Mesenchymal stem cell (in vitro differentiated cells and primary cell): ENCODE measurements at regions not wholly inside any gene's neighbourhood (a gene's known extent, or its start where the extent isn't known, plus 50 kb on each side); places are given as distances from the start of the nearest gene placed in this dataset.

Experiments
- DNase-seq: peaks from one replicate; pipeline ENCODE4 v3.0.0-alpha.2; 2013
- H2AFZ ChIP-seq: one replicate; pipeline ENCODE4 v1.6.1; 2013; ENCODE audit warnings: low read depth, mild to moderate bottlenecking, control low read depth, inconsistent platforms, low read length, moderate library complexity
- H2AK5ac ChIP-seq: 2 replicates; pipeline ENCODE4 v1.6.1; 2013; ENCODE audit warnings: low read length, moderate library complexity, mild to moderate bottlenecking, inconsistent platforms; ENCODE audit not compliant: severe bottlenecking
- H2BK120ac ChIP-seq: one replicate; pipeline ENCODE4 v1.6.1; 2013; ENCODE audit warnings: low read depth, mild to moderate bottlenecking, inconsistent platforms, low read length, moderate library complexity
- H2BK12ac ChIP-seq, 2 experiments: one replicate each; pipeline ENCODE4 v1.6.1; 2013; ENCODE audit warnings: inconsistent platforms in 2 of 2, low read length in 2 of 2, mild to moderate bottlenecking in 2 of 2, moderate library complexity in 2 of 2, control low read depth in 1 of 2
- H2BK15ac ChIP-seq: one replicate; pipeline ENCODE4 v1.6.1; 2013; ENCODE audit warnings: mild to moderate bottlenecking, low read depth, inconsistent platforms; ENCODE audit not compliant: poor library complexity, severe bottlenecking
- H2BK5ac ChIP-seq: 2 replicates; pipeline ENCODE4 v1.6.1; 2013; ENCODE audit warnings: low read depth, mild to moderate bottlenecking, low read length, control low read depth, inconsistent platforms; ENCODE audit not compliant: poor library complexity, severe bottlenecking
- H3K14ac ChIP-seq, 2 experiments: one replicate each; pipeline ENCODE4 v1.6.1; 2013; ENCODE audit warnings: inconsistent platforms in 2 of 2, low read length in 2 of 2, control low read depth in 1 of 2, mild to moderate bottlenecking in 1 of 2, moderate library complexity in 1 of 2
- H3K18ac ChIP-seq, 2 experiments: one replicate each; pipeline ENCODE4 v1.6.1; 2013; ENCODE audit warnings: inconsistent platforms in 2 of 2, low read length in 2 of 2, control low read depth in 1 of 2, low read depth in 1 of 2, mild to moderate bottlenecking in 1 of 2
- H3K23ac ChIP-seq, 2 experiments: one replicate each; pipeline ENCODE4 v1.6.1; 2013; ENCODE audit warnings: inconsistent platforms in 2 of 2, low read length in 2 of 2, mild to moderate bottlenecking in 2 of 2, moderate library complexity in 2 of 2, control low read depth in 1 of 2
- H3K27ac ChIP-seq: 2 replicates; pipeline ENCODE4 v1.5.1; 2013; ENCODE audit warnings: mild to moderate bottlenecking, moderate library complexity, low read length, control low read depth, inconsistent platforms; ENCODE audit not compliant: poor library complexity, severe bottlenecking
- H3K27me3 ChIP-seq, 2 experiments: 2 replicates each; pipeline versions ENCODE4 v1.6.1 to v1.7.0; 2013; ENCODE audit warnings: low read length in 2 of 2, mild to moderate bottlenecking in 2 of 2, moderate library complexity in 2 of 2, control low read depth in 1 of 2, inconsistent platforms in 1 of 2; ENCODE audit not compliant: control insufficient read depth in 1 of 2, insufficient read depth in 1 of 2
- H3K36me3 ChIP-seq, 2 experiments: 2 replicates each; pipeline versions ENCODE4 v1.6.1 to v1.7.0; 2013; ENCODE audit warnings: low read length in 2 of 2, control low read depth in 1 of 2, inconsistent platforms in 1 of 2, low read depth in 1 of 2, mild to moderate bottlenecking in 1 of 2; ENCODE audit not compliant: insufficient read depth in 2 of 2, control insufficient read depth in 1 of 2
- H3K4ac ChIP-seq, 2 experiments: one replicate each; pipeline ENCODE4 v1.6.1; 2013; ENCODE audit warnings: inconsistent platforms in 2 of 2, low read length in 2 of 2, mild to moderate bottlenecking in 2 of 2, moderate library complexity in 2 of 2, control low read depth in 1 of 2, low read depth in 1 of 2
- H3K4me1 ChIP-seq: 2 replicates; pipeline ENCODE4 v1.6.1; 2013; ENCODE audit warnings: low read depth, low read length, control low read depth; ENCODE audit not compliant: control insufficient read depth, insufficient read depth
- H3K4me2 ChIP-seq: 2 replicates; pipeline ENCODE4 v1.6.1; 2013; ENCODE audit warnings: low read length, mild to moderate bottlenecking, inconsistent platforms; ENCODE audit not compliant: poor library complexity, severe bottlenecking
- H3K4me3 ChIP-seq, 2 experiments: 2 replicates each; pipeline versions ENCODE4 v1.5.1 to v1.7.0; 2013; ENCODE audit warnings: low read length in 2 of 2, mild to moderate bottlenecking in 2 of 2, control low read depth in 1 of 2, low read depth in 1 of 2; ENCODE audit not compliant: insufficient read depth in 1 of 2
- H3K79me1 ChIP-seq: replicated peaks from 2 replicates; pipeline ENCODE4 v1.6.1; 2013; ENCODE audit warnings: mild to moderate bottlenecking, control low read depth, low read length, inconsistent platforms; ENCODE audit not compliant: poor library complexity, severe bottlenecking
- H3K9ac ChIP-seq: 2 replicates; pipeline ENCODE4 v1.7.0; 2013; ENCODE audit warnings: mild to moderate bottlenecking, low read length, moderate library complexity
- H3K9me3 ChIP-seq: 2 replicates; pipeline ENCODE4 v1.7.0; 2013; ENCODE audit warnings: mild to moderate bottlenecking, low read length; ENCODE audit not compliant: control insufficient read depth
- H4K8ac ChIP-seq: one replicate; pipeline ENCODE4 v1.6.1; 2013; ENCODE audit warnings: inconsistent platforms, mild to moderate bottlenecking, low read length, moderate library complexity
- H4K91ac ChIP-seq: one replicate; pipeline ENCODE4 v1.6.1; 2013; ENCODE audit warnings: mild to moderate bottlenecking, low read length, inconsistent platforms
- WGBS: methylation state at CpG from one replicate; pipeline ENCODE4 v1.1.7; 2013; ENCODE audit warnings: mixed read lengths; 5-methylcytosine and 5-hydroxymethylcytosine counted together

DNA sequence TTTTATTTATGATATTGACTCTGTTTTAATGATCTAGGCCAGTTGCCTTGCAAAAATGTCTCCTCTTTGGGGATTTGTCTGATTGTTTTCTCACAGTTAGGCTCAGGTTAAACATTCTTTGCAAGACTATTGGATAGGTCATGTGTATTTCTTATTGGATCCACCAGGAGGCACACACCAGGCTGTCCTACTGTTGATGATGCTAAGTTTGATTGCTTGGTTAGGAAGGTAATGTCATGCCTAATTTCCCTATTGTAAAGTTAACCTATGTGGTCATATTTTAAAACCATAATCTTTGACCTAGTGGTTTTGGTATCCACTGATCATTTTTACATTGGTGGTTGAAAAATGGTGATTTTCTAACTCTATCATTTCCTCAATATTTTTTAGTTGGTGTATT lies 137.1 kb downstream of the BRMS1L start:
- H3K27ac ChIP-seq = no peak overlapping the region
- no peaks in the 10 kb centered on the region for H3K9me3 ChIP-seq

DNA sequence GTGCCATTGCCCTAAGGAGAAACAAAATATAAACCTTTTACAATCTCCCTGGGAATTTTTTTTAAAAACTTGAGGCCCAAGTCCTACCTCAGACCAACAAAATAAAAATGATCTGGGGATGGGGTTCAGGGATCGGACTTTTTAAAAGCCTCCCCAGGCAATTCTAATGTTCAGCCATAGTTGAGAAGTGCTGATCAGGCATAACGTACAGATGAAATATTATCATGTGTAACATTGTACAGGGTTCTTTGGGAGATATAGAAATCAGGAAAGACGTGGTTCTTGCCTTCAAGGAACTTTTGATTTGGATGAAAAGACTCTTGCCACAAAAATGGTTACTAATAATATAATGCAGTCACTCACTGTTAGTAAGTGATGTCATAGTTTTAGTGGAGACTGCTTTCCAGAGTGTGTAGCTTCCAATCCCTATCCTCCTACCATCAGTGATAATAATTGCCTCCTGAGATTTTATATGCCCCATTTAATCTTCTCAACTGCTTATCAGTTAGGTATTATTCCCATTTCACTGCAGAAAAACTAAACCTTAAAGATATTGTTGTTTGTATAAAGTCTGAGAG lies 135.6 kb downstream of the BRMS1L start:
- no peaks in the 10 kb centered on the region for H3K9me3 ChIP-seq
- no peak overlapping the region for H2AFZ ChIP-seq
- no peak overlapping the region for H2BK15ac ChIP-seq
- no peak overlapping the region for H3K27ac ChIP-seq
- no peak for DNase-seq
- H3K4me3 ChIP-seq = no peak overlapping the region
- no peak overlapping the region for H2AK5ac ChIP-seq
- no peak overlapping the region for H3K18ac ChIP-seq
- no peak overlapping the region for H4K91ac ChIP-seq
- H2BK5ac ChIP-seq = no peak overlapping the region
- no peak overlapping the region for H3K9ac ChIP-seq
- no peaks in the 10 kb centered on the region for H3K79me1 ChIP-seq
- H3K27me3 ChIP-seq = peaks cover 0 to 4% of the 10 kb centered on the region in 2 experiments
- H3K4me2 ChIP-seq = no peak overlapping the region
- H4K8ac ChIP-seq = no peak overlapping the region
- no peak overlapping the region for H3K23ac ChIP-seq
- 94% methylated on average over 2 of the region's 3 CpGs for WGBS
- no peak overlapping the region for H3K14ac ChIP-seq
- H3K4me1 ChIP-seq = no peaks in the 10 kb centered on the region
- no peak overlapping the region for H2BK120ac ChIP-seq
- no peak overlapping the region for H2BK12ac ChIP-seq
- no peak overlapping the region for H3K4ac ChIP-seq
- H3K36me3 ChIP-seq = no peaks in the 10 kb centered on the region

More for the DNA sequence above, 137.1 kb downstream of the BRMS1L start:
- no peak overlapping the region for H2BK12ac ChIP-seq
- H3K14ac ChIP-seq = no peak overlapping the region
- no peaks in the 10 kb centered on the region for H3K79me1 ChIP-seq
- no peaks in the 10 kb centered on the region for H3K4me1 ChIP-seq
- no peak for DNase-seq
- peaks cover 0 to 4% of the 10 kb centered on the region in 2 experiments for H3K27me3 ChIP-seq
- H3K36me3 ChIP-seq = no peaks in the 10 kb centered on the region
- no peak overlapping the region for H4K8ac ChIP-seq
- no peak overlapping the region for H3K23ac ChIP-seq
- H4K91ac ChIP-seq = no peak overlapping the region
- no peak overlapping the region for H2AFZ ChIP-seq
- no peak overlapping the region for H2BK5ac ChIP-seq
- H2BK120ac ChIP-seq = no peak overlapping the region
- H3K18ac ChIP-seq = no peak overlapping the region
- H2AK5ac ChIP-seq = no peak overlapping the region
- no peak overlapping the region for H3K9ac ChIP-seq
- no peak overlapping the region for H3K4me3 ChIP-seq
- no peak overlapping the region for H3K4ac ChIP-seq
- H3K4me2 ChIP-seq = no peak overlapping the region
- no peak overlapping the region for H2BK15ac ChIP-seq

DNA sequence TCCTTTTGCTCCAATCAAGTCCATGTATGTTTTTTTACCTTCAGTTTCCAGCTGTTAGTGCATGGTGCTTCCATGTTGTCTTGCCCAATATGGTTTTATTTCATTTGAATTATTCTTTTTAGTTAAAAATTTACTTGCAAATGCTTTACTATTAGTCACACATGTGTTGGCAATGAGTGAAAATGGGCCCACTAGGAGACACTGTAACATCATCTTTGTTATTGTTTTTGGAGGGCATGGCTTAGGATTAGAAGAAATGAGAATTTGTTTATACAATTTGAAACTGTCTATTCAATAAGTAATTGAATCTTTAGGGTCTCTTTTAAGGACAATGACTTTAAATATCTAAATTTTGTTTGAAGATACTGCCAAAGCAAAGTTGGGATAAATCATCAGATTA lies 133.7 kb downstream of the BRMS1L start:
- H2BK15ac ChIP-seq = no peak overlapping the region
- no peak overlapping the region for H3K23ac ChIP-seq
- H3K27ac ChIP-seq = no peak overlapping the region
- no peaks in the 10 kb centered on the region for H3K79me1 ChIP-seq
- no peak overlapping the region for H3K4me2 ChIP-seq
- no peak overlapping the region for H3K14ac ChIP-seq
- no peak overlapping the region for H3K4ac ChIP-seq
- no peak overlapping the region for H4K91ac ChIP-seq
- H2BK5ac ChIP-seq = no peak overlapping the region
- no peak overlapping the region for H2BK120ac ChIP-seq
- peaks cover 0 to 4% of the 10 kb centered on the region in 2 experiments for H3K27me3 ChIP-seq
- DNase-seq = no peak
- H4K8ac ChIP-seq = no peak overlapping the region
- no peak overlapping the region for H3K4me3 ChIP-seq
- no peak overlapping the region for H2BK12ac ChIP-seq
- no peaks in the 10 kb centered on the region for H3K4me1 ChIP-seq
- no peak overlapping the region for H2AFZ ChIP-seq
- no peak overlapping the region for H2AK5ac ChIP-seq
- H3K9ac ChIP-seq = no peak overlapping the region
- H3K36me3 ChIP-seq = no peaks in the 10 kb centered on the region
- H3K18ac ChIP-seq = no peak overlapping the region
- no peaks in the 10 kb centered on the region for H3K9me3 ChIP-seq

DNA sequence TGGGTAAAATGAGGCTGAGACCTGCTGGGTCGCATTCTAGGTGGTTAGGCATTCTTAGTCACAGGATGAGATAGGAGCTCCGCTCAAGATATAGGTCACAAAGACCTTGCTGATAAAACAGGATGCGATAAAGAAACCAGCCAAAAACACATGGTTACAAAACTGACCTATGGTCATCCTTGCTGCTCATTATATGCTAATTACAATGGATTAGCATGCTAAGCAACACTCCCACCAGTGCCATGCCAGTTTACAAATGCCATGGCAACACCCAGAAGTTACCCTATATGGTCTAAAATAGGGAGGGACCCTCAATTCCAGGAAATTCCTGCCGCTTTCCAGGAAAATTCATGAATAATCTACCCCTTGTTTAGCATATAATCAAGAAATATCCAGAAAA lies 132.4 kb downstream of the BRMS1L start:
- Histone ChIP-seq H2AK5ac (no peak overlapping the region), H4K91ac (no peak overlapping the region), H3K4me3 (no peak overlapping the region), H3K27ac (no peak overlapping the region), H2BK15ac (no peak overlapping the region), H2BK5ac (no peak overlapping the region), H2BK12ac (no peak overlapping the region), H3K79me1 (no peaks in the 10 kb centered on the region), H3K14ac (no peak overlapping the region), H3K36me3 (no peaks in the 10 kb centered on the region), H3K27me3 (no peaks in the 10 kb centered on the region), H3K4me2 (no peak overlapping the region), H3K9ac (no peak overlapping the region), H3K4me1 (no peaks in the 10 kb centered on the region), H3K23ac (no peak overlapping the region), H3K4ac (no peak overlapping the region), H4K8ac (no peak overlapping the region), H3K18ac (no peak overlapping the region), H2AFZ (no peak overlapping the region), H3K9me3 (no peaks in the 10 kb centered on the region), H2BK120ac (no peak overlapping the region)
- WGBS = 89% methylated on average over 4 of the region's 4 CpGs
- no peak for DNase-seq
